ENCODE measurements at regions not wholly inside any gene's neighbourhood (a gene's known extent, or its start where the extent isn't known, plus 50 kb on each side); places are given as distances from the start of the nearest gene placed in this dataset.

- BruUV-seq (replicated peaks), result no TSS peak
- Histone ChIP-seq H3K36me3 (ENCODE audit: control insufficient read depth, insufficient read depth, low read length) (no peaks in the 10 kb centered on the region), H3K9me3 (ENCODE audit: control insufficient read depth, insufficient read depth, low read depth, low read length) (no peaks in the 10 kb centered on the region), H3K27me3 (ENCODE audit: control insufficient read depth, insufficient read depth, low read length) (no peaks in the 10 kb centered on the region), H3K4me1 (ENCODE audit: control insufficient read depth, insufficient read depth, low read length) (no peaks in the 10 kb centered on the region), H3K27ac (ENCODE audit: low read length) (no peak overlapping the region), H3K4me3 (ENCODE audit: low read depth in 2 of 2, low read length in 2 of 2) (no peak overlapping the region)
- in situ Hi-C loops (cut with HindIII; ENCODE audit: low pct_unique_long_range_greater_than_20kb, low sequenced_read_pairs) (no loop called here), intact Hi-C loops (cut with micrococcal nuclease; ENCODE audit: unreplicated experiment) (no loop called here)
- no peak for ATAC-seq
- CTCF ChIA-PET, result no interaction called here
- POLR2A ChIA-PET, result no interaction called here
- TF ChIP-seq TCF7L2 (IDR thresholded peaks at IDR 0.05; ENCODE audit: low read depth, low read length) (no peak), REST (IDR thresholded peaks at IDR 0.05; ENCODE audit: insufficient read depth in 1 of 2, low read depth in 2 of 2, low read length in 1 of 2) (no peak), CTCF (IDR thresholded peaks at IDR 0.05) (no peak), SIN3A (IDR thresholded peaks at IDR 0.05; ENCODE audit: borderline replicate concordance, insufficient read depth, low read depth, low read length) (no peak), POLR2AphosphoS5 (IDR thresholded peaks at IDR 0.05; ENCODE audit: low read depth, low read length) (no peak)
- no peak for DNase-seq (ENCODE audit: low read depth, low spot score)
Observed at GRCh38 chr11:115920841-115921480, 416.7 kb upstream of the CADM1 start.

GRCh38 chr11:115920092-115920461, 415.9 kb upstream of the CADM1 start:
- H3K27me3 ChIP-seq (ENCODE audit: control insufficient read depth, insufficient read depth, low read length), result no peaks in the 10 kb centered on the region
- H3K27ac ChIP-seq (ENCODE audit: low read length), result no peak overlapping the region
- ChIA-PET POLR2A (no interaction called here), CTCF (no interaction called here)
- H3K4me1 ChIP-seq (ENCODE audit: control insufficient read depth, insufficient read depth, low read length), result no peaks in the 10 kb centered on the region
- no peaks in the 10 kb centered on the region for H3K36me3 ChIP-seq (ENCODE audit: control insufficient read depth, insufficient read depth, low read length)
- intact Hi-C loops (cut with micrococcal nuclease; ENCODE audit: unreplicated experiment) (no loop called here), in situ Hi-C loops (cut with HindIII; ENCODE audit: low pct_unique_long_range_greater_than_20kb, low sequenced_read_pairs) (no loop called here)
- no TSS peak for BruUV-seq (replicated peaks)
- no peak overlapping the region for H3K4me3 ChIP-seq (ENCODE audit: low read depth in 2 of 2, low read length in 2 of 2)
- no peaks in the 10 kb centered on the region for H3K9me3 ChIP-seq (ENCODE audit: control insufficient read depth, insufficient read depth, low read depth, low read length)
- TF ChIP-seq POLR2AphosphoS5 (IDR thresholded peaks at IDR 0.05; ENCODE audit: low read depth, low read length) (no peak), SIN3A (IDR thresholded peaks at IDR 0.05; ENCODE audit: borderline replicate concordance, insufficient read depth, low read depth, low read length) (no peak), REST (IDR thresholded peaks at IDR 0.05; ENCODE audit: insufficient read depth in 1 of 2, low read depth in 2 of 2, low read length in 1 of 2) (no peak), CTCF (IDR thresholded peaks at IDR 0.05) (0 out of 2 replicates have a peak, but pooled peaks have one; percentile 9), TCF7L2 (IDR thresholded peaks at IDR 0.05; ENCODE audit: low read depth, low read length) (no peak)
- no peak for DNase-seq (ENCODE audit: low read depth, low spot score)
- no peak for ATAC-seq
